OCI-LY3 (cell line): ENCODE measurements at regions not wholly inside any gene's neighbourhood (a gene's known extent, or its start where the extent isn't known, plus 50 kb on each side); places are given as distances from the start of the nearest gene placed in this dataset.

Source experiments
- H2AFZ ChIP-seq: fragments of 200-600, 300-600 bp; shearing (Covaris generic); 2 replicates; pipeline ENCODE4 v1.6.0; 2014; ENCODE audit warnings: antibody characterized with exemption, low read depth, low read length
- H3K27ac ChIP-seq: fragments of 200-600, 300-600 bp; sonication (generic); 2 replicates; pipeline ENCODE4 v1.5.1; 2014; ENCODE audit warnings: mild to moderate bottlenecking, low read length, moderate library complexity, mixed read lengths
- H3K27me3 ChIP-seq: fragments of 200-600, 300-600 bp; sonication (generic); 2 replicates; pipeline ENCODE4 v1.6.1; 2014; ENCODE audit warnings: low read depth, low read length, mixed read lengths
- H3K36me3 ChIP-seq: fragments of 200-600, 300-600 bp; sonication (generic); replicated peaks from 2 replicates; pipeline ENCODE3; 2014; ENCODE audit warnings: low read depth, low read length, mixed read lengths
- H3K4me1 ChIP-seq: fragments of 300-600, 200-600 bp; sonication (generic); 2 replicates; pipeline ENCODE4 v1.6.1; 2014; ENCODE audit warnings: low read length, mixed read lengths
- H3K4me2 ChIP-seq: fragments of 200-600, 300-600 bp; sonication (generic); 2 replicates; pipeline ENCODE4 v1.6.1; 2014; ENCODE audit warnings: low read length, mixed read lengths
- H3K4me3 ChIP-seq: fragments of 300-600, 200-600 bp; sonication (generic); 2 replicates; pipeline ENCODE4 v1.5.1; 2014; ENCODE audit warnings: antibody characterized with exemption, mild to moderate bottlenecking, low read length, moderate library complexity
- H3K79me2 ChIP-seq: fragments of 300-600, 200-600 bp; shearing (Covaris generic); 2 replicates; pipeline ENCODE4 v1.6.1; 2014; ENCODE audit warnings: mild to moderate bottlenecking, low read length, mixed read lengths
- H3K9ac ChIP-seq: fragments of 300-600, 200-600 bp; shearing (Covaris generic); 2 replicates; pipeline ENCODE4 v1.6.0; 2014; ENCODE audit warnings: mild to moderate bottlenecking, low read length, moderate library complexity
- H3K9me3 ChIP-seq: fragments of 200-600, 300-600 bp; shearing (Covaris generic); 2 replicates; pipeline ENCODE4 v1.6.1; 2014; ENCODE audit warnings: low read length, mixed read lengths; ENCODE audit not compliant: insufficient read depth
- H4K20me1 ChIP-seq: fragments of 200-600, 300-600 bp; sonication (generic); 2 replicates; pipeline ENCODE4 v1.6.1; 2016; ENCODE audit warnings: low read length, mixed read lengths; ENCODE audit not compliant: insufficient read depth
- CTCF ChIP-seq: fragments of 200-600, 300-600 bp; sonication (generic); IDR thresholded peaks from 2 replicates; pipeline ENCODE4 v1.5.1; 2014; ENCODE audit warnings: antibody characterized with exemption, low read length, low read depth
- EZH2phosphoT487 ChIP-seq: fragments of 200-600 bp; shearing (Covaris generic); IDR thresholded peaks from 2 replicates; pipeline ENCODE4 v1.6.1; 2018; ENCODE audit warnings: antibody characterized with exemption, mixed run types, low read depth

GRCh38 chr5:87787625-87788256 lies 375.0 kb upstream of the CCNH start:
- Histone ChIP-seq H3K36me3 (no peaks in the 10 kb centered on the region), H3K9me3 (no peaks in the 10 kb centered on the region), H2AFZ (no peak overlapping the region), H3K4me3 (no peak overlapping the region), H3K79me2 (no peaks in the 10 kb centered on the region), H3K9ac (no peak overlapping the region), H3K27me3 (no peaks in the 10 kb centered on the region), H3K4me1 (no peaks in the 10 kb centered on the region), H3K4me2 (no peak overlapping the region), H4K20me1 (no peaks in the 10 kb centered on the region), H3K27ac (no peak overlapping the region)
- TF ChIP-seq EZH2phosphoT487, result no peak
- TF ChIP-seq CTCF, result no peak

GRCh38 chr5:87787086-87787485 lies 374.4 kb upstream of the CCNH start:
- H3K27me3 ChIP-seq, result no peaks in the 10 kb centered on the region; the same call in 1 of the 2 replicates
- H4K20me1 ChIP-seq, result no peaks in the 10 kb centered on the region
- no peaks in the 10 kb centered on the region for H3K9me3 ChIP-seq
- H3K4me1 ChIP-seq, result no peaks in the 10 kb centered on the region
- no peak overlapping the region for H3K4me2 ChIP-seq
- TF ChIP-seq CTCF (no peak), EZH2phosphoT487 (no peak)
- no peaks in the 10 kb centered on the region for H3K36me3 ChIP-seq
- no peak overlapping the region for H3K27ac ChIP-seq
- no peaks in the 10 kb centered on the region for H3K79me2 ChIP-seq
- no peak overlapping the region for H3K9ac ChIP-seq
- H3K4me3 ChIP-seq, result no peak overlapping the region
- H2AFZ ChIP-seq, result no peak overlapping the region

DNA sequence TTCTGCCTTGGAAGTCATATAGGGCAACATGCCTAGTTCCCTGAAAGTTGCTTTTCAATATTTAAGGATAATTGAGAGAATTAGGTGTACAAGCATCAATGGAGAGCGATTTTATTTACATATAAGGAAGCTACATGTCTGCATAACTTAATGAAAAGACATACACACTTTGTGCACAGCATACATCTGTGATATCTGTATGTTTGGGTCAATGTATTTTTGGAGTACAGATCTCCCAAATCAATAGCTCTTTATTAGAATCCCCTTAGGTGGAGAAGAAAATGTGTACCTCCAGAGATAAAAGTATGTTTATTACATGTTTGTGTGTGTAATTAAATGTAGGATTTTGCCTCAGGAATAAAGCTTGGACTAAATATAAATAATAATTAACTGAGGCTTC lies 373.7 kb upstream of the CCNH start:
- H3K27me3 ChIP-seq, result no peaks in the 10 kb centered on the region; the same call in 1 of the 2 replicates
- H3K9ac ChIP-seq, result no peak overlapping the region
- no peaks in the 10 kb centered on the region for H3K9me3 ChIP-seq
- TF ChIP-seq EZH2phosphoT487 (no peak), CTCF (no peak)
- H3K4me2 ChIP-seq, result no peak overlapping the region
- no peaks in the 10 kb centered on the region for H3K79me2 ChIP-seq
- no peaks in the 10 kb centered on the region for H3K36me3 ChIP-seq
- H4K20me1 ChIP-seq, result no peaks in the 10 kb centered on the region
- no peak overlapping the region for H2AFZ ChIP-seq
- peaks cover 6% of the 10 kb centered on the region; the same call in 1 of the 2 replicates for H3K4me1 ChIP-seq
- H3K27ac ChIP-seq, result no peak overlapping the region
- no peak overlapping the region for H3K4me3 ChIP-seq

DNA sequence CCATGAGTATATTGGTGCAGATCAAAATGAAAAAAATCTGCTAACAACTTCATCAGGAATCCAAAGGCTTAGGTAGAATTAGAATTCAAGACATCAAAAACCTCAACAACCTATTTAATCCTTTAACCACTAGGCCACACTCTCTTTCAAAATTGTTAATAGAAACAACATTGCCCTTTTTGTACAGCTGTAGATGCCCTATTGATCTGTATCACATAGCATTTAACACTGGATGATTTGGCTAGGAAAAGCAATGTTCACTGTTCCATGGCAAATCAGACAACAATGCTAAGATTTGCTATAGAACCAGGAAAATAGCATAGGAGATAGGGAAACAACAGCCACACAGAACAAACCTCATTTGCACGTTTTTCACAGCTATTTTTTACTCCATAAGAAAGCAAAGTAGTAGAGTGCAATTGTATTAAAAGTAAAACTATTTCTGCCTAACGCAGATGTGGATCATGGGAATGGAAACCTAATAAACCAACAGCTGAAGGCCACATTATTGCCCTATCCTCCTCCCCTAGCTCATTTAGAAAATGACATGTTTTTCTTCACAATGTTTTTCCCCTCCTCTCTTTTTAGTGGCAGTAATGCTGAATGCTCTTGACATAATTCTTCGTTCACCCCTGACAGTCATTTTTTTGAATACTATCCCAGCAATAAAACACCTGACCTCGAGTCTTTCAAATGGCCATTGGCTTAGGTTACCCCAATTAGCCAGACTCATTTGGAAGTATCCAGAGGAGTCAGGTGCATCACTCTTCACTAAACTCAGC lies 373.0 kb upstream of the CCNH start:
- TF ChIP-seq EZH2phosphoT487 (no peak), CTCF (no peak)
- no peak overlapping the region for H3K4me3 ChIP-seq
- H3K4me2 ChIP-seq, result no peak overlapping the region
- H3K27ac ChIP-seq, result no peak overlapping the region
- no peaks in the 10 kb centered on the region for H3K36me3 ChIP-seq
- no peaks in the 10 kb centered on the region for H3K9me3 ChIP-seq
- no peaks in the 10 kb centered on the region for H3K79me2 ChIP-seq
- H3K9ac ChIP-seq, result no peak overlapping the region
- no peak overlapping the region for H2AFZ ChIP-seq
- H3K27me3 ChIP-seq, result no peaks in the 10 kb centered on the region; the same call in 1 of the 2 replicates
- peaks cover 8% of the 10 kb centered on the region; the same call in 1 of the 2 replicates for H3K4me1 ChIP-seq
- no peaks in the 10 kb centered on the region for H4K20me1 ChIP-seq
